ENCODE measurements at regions not wholly inside any gene's neighbourhood (a gene's known extent, or its start where the extent isn't known, plus 50 kb on each side); places are given as distances from the start of the nearest gene placed in this dataset.
"Not testable (repeated sequence)": the region's sequence is repeated elsewhere in the genome, so short reads cannot be mapped to it uniquely, and the experiment has no call there.

DNA sequence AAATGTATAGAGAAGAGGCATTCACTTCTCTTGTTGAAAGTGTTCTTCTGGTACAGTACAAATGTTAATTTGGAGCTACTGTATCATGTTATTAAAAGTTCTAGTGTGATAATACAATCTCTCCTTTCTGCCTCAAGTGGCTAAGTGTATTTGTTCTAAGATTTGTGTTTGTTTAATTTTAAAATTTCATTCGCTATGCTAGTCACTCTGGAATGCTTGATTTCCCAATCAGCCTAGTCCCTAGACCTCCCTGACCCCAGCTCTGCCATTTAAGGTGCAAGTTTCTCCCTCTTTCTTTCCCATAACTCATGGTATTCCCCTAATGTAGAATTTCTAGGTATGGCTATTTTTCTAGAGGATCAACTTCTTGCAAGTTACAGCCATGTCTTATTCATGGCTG, 817.4 kb downstream of the STIM2 start:
- DNase-seq, result no peak

DNA sequence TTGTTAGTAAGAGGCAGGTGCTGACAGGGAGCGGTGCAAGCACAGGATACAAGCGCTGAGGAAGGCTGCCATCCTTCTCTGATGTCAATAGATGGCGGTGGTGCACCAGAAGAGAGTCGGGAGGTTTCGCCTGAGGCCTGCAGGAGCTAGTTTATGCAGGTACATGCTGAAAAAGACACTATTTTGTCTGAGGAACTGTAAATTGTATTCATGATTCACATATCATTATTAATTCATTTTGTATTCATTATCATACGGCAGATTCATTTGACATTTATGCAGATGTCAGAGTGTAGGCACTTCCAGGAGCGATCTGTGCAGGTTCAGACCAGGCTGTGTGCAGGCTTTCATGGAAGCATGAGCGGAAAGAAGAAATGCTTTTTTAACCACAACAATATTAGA, 824.0 kb downstream of the STIM2 start:
- no peak for DNase-seq

DNA sequence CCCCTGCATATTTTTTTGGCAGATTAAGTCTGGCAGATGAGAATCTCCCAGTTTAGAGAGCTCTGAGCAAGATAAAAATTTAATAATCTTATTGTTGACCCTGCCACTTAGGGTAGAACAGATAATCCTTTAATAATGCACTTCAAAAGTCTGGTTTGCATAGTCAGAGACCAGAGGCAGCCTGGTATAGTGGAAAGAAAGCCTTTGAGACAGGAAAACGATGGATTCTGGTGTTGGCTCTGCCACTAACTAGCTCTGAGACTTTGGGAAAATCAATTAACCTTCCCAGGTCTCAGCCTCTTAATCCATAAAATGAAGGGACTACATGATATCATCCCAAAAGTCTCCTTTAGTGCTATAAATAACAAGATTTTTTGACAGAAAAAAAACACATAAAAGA, 824.5 kb downstream of the STIM2 start:
- no peak for DNase-seq

DNA sequence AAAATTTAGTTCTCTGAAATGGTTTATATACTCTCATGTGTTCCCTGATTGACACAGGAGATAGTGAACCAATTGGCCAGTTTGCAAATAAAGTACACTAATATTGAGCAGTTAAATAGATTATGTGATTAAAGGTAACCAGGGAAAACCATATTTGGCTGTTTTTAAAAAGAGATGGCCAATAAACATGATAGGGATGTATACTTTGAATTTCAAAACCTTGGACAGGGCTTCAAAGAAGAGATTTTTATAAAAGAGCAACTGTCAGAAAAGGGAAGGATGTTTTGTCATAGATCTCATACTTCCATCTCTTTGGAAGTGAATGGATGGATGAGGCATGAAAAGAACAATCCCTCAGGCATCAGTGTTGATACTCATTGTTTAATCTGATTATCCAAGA, 825.3 kb downstream of the STIM2 start:
- DNase-seq, result no peak

DNA sequence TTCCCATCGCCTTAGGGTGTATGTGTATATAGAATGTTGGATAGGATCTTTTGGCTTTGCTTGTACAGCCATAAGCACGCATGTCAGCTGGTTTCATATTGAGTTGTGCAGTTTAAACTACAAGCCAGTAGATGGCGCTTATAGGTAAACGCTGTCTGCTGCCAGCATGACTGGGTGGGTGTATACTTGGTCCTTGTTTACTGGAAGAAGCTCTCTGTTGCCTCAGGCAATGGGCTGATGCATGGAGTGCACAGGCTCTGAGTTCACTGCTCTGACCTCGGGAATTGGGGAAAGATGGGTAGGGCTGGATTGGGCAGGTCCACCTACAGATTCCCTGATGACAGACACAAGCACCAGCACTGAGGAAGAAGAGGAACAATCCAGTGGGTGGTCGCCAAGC, 831.5 kb downstream of the STIM2 start:
- no peak for DNase-seq

DNA sequence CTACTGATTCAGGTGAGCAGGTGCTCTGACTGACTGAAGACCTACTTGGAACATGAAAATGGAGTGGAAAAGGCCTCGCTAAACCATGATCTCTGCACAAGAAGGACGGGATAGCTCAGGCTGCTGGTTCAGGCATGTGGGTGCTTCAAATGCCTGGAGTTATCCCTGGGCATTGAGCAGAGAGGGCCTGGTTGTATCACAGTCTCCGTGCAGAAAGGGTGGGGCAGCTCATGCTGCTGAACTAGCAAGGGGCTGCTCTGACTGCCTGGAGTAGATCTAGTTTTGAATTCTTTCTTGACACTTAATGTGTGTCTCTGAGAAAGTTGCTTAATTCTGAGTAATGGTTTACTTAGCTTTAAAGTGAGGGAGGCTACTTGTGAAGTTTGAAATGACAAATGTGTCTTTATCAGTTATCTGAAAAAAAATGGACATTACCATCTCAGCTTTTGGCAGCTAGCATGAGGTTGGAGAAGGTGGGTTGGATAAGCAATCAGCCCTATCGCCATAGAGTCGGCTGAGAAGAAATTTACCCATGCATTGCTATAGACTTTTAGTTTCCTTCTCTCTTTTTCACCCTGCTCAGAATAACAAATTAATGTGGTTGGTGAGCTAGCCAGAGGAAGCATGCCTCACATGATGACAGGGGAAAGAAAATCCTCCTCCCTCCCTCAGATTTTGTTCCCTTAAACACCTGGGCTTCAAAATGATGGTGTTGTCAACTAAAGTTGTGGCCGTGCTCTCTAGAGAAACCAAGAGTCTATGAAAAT, 832.4 kb downstream of the STIM2 start:
- DNase-seq, result no peak

DNA sequence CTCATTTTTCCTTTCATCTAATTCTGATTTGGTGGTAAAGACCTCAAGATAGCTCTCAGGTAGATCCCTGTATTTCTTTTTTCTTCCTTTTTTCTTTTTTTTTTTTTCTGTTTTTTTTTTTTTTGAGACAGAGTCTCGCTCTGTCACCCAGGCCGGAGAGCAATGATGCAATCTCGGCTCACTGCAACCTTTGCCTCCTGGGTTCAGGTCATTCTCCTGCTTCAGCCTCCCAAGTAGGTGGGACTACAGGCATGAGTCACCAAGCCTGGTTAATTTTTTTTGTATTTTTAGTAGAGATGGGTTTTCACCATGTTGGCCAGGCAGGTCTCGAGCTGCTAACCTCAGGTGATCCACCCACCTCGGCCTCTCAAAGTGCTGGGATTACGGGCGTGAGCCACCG, 835.6 kb downstream of the STIM2 start:
- DNase-seq, result not testable (repeated sequence)

DNA sequence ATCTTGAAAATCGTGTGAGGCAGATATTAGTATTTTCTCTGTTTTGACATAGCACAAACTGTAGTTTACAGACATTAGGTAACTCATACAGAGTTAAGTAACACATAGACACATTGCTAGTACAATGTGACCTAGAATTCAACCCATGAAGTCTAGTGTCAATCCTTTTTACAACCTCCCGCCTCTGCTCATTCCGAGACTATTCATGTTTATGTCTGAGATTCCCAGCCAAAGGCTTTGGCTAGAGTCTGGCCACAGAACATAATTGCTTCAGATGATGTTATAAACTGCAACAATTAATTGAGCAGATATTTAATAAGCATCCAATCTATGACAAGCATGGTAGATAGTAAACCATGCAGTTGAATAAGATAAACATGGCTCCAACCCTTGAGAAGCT, 841.0 kb downstream of the STIM2 start:
- DNase-seq, result no peak

DNA sequence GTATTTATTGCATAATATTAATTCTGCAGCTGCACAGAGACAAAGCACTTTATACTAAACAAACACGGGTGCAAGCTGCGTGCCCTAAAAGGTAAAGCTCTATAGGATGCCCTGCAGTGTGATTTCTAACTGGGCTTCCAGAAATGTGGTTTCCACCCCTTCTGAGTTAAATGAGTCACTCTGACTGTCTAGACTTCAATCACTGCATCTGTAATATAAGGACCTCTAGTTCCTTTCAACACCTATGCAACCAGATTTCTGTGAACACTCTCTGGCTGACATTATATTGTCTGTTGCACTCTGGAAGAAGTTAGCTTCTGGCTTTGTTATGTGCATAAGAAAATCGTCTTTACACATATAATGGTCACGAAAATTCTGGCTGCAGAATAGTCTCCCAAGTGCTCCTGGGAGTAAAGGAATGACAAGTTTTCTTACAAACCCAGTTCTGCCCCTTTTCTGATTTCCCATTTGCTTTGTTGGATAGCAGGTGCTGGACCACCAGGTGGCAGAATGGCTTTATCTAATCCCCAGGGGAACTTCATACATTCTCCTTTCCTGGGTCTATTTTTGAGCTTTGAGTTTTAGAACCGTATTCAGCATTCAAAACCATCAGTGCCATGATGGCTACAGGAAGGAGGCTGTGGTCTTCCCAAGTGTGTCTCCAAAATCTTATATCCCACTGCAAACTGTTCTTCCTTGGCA, 842.2 kb downstream of the STIM2 start:
- DNase-seq, result no peak

DNA sequence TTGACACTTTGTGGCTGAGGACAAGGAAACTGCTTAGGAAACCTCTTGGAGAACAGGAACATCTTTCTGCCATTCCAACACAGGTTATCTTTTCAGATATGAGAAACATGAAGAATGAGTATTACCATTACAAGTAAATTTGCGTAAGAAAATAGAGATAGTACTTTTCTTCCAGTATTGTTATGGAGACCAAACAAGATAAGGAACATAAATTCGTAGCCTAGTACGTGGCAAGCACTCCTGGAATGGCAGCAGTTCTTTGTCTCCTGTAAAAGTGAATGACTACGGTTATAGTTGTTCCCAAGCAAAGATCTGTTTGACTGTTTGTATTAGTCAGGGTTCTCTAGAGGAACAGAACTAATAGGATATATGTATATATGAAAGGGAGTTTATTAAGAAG, 843.1 kb downstream of the STIM2 start:
- no peak for DNase-seq

DNA sequence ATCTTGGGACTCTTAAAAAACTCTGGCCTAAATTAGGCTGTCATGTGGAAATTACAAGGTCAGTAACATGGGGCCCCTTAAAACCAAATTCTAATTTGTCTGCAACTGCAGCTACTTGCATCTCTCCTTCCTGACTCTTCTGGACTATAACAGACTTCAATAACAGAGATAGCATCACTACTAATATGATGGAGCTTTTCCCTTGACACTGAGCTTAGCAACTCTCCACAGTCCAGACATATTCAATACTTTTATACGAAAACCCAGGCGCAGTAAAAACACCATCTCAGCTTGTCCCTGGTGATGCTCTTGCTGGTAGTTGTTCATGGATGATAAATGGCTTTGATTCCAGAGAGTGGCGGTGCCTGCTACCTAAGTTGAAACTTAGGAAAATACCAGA, 850.4 kb downstream of the STIM2 start:
- no peak for DNase-seq

DNA sequence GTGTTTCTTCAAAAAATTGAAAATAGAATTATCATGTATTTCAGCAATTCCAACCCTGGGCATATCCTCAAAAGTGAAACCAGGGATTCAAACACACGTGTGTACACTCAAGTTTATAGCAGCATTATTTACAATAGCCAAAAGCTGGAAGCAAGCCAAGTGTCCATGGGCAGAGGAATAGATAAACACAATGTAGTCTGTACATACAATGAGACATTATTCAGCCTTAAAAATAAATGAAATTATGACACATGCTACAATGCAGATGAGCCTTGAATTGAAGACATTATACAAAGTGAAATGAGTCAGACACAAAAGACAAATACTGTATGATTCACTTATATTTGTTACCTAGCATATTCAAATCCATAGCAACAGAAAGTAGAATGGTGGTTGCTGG, 853.4 kb downstream of the STIM2 start:
- DNase-seq, result no peak

DNA sequence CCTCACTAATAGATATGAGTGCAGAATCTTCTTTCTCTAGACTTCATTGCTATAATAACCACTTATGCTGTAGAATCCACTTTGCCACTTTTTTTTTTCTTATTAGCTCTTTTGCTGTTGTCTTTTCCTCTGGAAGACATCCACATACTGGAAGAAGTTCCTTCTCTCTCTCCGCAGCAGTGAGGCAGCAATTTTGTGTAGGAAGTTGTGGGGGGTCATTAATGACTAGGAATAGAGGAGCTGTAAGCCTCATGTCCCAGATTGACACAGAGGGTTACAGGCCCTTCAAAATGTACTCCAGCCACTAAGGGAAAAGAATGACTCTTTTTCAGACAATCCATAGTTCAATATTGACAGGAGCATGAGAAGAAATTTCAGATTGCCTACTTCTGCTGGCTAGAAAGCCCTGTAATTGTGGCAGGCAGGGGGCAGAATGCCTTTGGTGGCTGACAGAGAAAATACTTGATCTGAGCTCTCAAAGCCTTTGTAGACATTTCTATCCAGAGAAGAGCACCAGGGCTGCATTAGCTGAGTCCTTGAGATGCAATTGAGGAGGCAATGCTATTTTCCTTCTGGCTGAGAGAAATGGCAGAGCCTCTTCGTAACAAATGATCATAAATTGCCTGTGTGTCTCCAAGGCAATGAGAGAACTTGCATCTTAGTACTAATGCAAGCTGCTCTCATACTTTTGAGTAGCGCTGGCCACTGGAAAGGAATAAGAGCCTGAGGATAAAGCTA, 856.2 kb downstream of the STIM2 start:
- no peak for DNase-seq

DNA sequence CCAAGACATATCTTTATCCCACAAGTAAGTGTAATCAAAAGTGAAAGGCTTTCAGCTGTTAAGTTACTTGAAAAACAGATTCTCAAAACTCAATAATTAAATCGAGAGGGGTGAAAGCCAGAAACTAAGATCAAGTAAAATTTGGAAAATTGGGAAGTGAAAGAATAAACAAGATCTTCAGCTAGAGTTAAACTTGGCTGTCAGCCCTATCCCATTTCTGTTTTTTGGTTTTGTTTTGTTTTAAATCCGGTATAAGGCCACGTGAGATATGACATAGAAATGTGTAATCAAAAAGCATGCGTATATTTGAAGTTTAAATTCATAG, 856.8 kb downstream of the STIM2 start:
- DNase-seq, result no peak

DNA sequence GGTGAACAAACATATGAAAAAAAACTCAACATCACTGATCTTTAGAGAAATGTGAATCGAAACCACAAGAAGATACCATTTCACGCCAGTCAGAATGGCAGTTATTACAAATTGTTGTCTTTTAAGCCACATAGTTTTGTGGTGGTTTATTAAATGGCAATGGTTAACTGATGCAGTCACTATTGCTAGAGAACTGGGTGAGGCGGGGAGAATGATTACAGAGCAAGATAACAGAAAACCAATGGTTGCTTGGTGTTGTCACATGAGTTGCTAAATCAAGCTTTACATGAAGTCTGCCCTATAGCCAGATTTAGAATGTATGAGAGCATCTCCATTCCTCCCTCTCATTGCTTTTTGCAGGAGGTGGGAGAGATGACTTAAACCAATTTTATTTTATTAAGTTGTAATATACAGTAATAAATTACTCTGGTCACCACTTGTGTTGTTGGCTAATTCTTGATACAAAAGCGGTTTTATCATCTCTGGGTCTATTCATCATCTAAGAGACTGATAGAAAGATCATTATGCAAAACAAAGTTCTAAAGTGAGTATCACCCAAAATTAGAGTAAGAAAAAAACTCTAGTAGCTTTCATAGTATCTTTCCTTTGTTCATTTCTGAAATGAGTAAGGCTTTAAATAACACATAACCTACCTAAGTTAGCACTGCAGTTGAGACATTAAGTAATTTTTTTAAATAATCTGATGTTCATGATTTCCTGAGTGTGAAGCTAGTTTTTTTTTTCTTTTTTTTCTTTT, 859.5 kb downstream of the STIM2 start:
- DNase-seq, result no peak

DNA sequence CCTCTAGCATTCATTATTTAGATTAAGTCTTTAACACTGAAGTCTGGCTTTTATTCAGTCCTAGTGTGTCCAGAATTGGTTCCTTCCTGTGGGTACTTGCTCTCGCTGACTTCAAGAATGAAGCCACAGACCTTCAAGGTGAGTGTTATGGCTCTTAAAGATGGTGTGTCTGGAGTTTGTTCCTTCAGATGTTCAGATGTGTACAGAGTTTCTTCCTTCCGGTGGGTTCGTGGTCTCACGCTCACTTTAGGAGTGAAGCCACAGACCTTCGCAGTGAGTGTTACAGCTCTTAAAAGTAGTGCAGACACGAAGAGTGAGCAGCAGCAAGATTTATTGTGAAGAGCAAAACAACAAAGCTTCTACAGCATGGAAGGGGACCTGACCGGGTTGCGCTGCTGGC, 860.6 kb downstream of the STIM2 start:
- DNase-seq, result no peak

DNA sequence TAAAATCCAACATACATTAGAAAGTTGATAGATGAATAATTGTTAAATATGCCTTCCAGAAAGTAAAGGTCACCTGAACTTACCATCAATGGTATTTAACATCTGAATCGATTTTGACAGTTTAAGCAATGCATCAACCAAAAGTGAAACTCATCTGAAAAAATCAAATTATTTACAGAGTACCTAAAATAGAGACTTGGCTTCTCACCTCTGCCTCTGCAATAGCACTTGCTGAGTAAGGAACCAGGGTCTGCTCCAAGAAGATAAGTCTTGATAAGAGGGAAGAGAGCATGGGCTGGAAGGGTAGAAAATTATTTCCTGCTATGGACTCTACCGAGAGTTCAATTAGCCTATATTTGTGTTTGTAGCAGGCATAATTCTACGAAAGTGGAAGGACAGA, 868.3 kb downstream of the STIM2 start:
- no peak for DNase-seq

DNA sequence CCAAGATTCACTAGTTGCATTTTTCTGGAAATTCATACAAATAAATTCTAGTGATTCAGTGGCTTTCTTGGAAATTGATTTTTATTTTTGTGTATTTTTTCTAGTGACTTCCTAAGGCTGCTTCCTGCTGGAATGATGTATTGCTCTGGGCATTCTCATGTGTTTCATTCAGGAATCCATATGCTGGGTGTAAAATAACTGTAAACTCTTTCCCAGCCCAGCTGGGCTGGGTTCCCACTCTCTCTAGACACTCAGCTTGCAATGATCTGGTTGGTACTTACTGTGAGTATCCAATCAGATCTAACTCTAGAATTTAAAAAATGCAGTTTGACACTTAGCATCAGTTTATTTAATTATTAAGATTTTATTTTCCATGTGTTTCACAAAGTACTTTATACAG, 882.2 kb downstream of the STIM2 start:
- DNase-seq, result no peak

DNA sequence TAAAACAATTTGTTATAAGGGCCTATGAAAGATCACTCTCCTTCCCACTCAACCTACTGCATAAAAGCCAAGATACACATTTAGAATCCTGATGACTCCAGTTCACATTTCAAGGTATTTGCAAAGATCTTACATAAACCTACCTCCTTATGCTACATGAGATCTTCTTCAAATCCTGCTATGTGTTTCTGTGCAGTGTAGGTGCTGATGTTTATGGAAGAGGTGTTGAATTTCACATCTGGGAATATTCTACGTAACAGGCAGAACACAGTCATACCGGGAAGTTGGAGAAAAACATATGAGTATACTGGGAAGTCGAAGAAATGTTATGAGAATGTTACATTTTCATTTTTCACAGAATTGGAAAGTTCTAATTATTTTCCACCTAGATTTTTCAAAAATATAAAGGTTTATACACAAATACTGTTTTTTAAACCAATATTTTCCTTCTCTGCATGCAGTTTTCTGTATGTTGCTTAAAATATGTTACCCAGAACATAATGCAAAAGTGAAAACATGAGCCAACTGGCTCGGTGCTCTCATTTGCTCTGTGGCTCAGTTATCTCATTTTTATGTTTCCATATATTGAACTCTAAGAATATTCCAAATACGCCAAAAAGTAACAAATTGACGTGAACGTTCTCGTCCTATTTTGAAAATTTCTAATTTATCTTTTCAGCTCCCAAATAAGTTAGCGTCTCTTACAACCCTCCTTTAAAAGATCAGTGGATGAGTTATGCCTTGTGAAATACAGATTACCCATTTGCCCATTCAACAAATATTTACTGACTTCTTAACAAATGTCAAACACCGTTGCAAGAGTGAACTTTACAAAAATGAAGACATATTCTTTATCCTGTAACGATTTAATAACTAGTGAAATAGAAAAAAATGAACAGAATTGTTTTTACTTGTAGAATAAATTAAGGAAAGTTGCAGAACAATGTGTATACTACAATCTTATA, 899.3 kb downstream of the STIM2 start:
- no peak for DNase-seq

DNA sequence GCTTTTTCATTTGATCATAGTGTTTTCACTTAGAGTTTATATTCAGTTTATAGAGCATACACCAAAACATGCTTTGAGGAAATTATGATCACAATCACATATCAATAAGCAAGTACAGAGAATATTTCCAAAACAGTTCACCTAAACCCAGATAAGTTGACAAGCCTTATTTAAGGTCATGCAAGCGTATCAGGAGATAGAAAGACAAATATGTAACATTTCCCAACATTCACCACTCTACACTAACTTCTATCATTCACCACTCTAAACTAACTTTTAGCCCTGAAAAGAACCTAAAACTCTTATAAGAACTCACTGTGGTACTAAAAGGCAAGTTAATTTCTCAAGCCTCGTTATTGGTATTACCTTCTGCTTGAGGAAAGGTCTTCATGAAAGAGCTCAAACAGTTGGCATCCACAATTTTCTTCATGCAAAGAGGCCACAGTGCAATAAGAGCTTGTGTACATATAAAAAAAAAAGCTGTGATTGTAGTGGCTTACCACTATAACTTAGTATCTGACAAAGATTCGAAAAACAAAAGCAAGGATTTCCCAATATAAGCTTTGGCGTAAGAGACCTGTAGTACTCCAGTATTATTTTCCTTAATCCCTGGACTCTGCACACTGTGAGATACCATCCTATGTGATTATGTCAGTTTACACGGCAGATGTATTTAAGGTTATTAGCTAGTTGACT, 903.3 kb downstream of the STIM2 start:
- no peak for DNase-seq

DNA sequence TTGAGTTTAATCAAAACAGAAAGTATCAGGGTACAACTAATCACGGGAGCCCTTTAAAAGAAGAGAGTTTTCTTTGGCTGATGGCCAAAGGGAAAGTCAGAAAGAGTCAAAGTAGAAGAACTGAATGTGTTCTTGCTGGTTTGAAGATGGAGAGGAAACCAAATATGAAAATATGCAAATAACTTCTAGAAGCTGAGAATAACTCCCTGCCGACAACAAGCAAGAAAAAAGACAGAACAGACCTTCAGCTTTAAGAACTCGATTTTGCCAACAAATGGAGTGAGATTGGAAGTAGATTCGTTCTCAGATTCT, 903.8 kb downstream of the STIM2 start:
- no peak for DNase-seq

DNA sequence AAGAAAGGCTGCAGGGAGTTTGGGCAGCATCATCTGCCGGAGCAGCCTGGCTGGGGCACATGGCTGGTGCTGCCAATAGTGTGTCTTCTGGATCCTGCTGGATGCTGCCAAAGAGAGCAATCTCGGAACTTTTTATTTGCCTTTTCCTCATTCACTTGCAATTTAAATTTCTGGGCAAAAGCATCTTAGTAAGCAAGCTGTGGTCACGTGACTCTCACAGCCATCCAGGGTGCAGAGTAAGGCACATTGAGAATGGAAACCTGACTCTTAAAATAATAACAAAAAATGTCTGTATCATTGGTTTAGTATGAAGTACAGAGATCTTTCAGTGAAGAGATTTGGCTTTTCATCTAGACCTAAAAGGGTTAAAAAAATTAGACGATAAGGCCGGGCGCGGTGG, 910.3 kb downstream of the STIM2 start:
- no peak for DNase-seq

All from stimulated activated CD4-positive, alpha-beta T cell treated with anti-CD3 and anti-CD28 coated beads, Interleukin-2, amount 100 ng/mL, for 48 hours (primary cell).